CD4-positive, alpha-beta T cell treated with Interleukin-4 for 4 hours (primary cell): ENCODE measurements at regions not wholly inside any gene's neighbourhood (a gene's known extent, or its start where the extent isn't known, plus 50 kb on each side); places are given as distances from the start of the nearest gene placed in this dataset.

Experiments
- DNase-seq: peaks from one replicate; pipeline ENCODE4 v3.0.0-alpha.2; 2020

DNA sequence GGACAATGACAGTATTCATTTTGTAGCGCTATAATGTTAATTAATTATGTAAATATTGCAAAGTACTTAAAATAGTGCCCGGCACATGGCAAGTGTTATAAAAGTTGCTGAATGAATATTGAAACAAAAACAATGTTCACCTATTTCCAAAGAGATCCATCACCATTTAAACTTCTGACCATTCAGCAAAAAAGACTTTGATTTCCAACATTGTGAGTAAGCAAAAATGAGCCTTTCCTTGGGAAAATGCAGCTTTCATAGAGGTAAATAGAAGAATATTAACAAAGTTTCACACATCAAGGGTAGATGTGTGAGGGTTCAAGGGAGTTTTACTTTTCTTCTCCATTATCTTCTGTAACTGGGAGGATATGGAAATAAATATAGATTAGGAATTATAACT is 1089.4 kb upstream of the C9orf72 start:
- DNase-seq, result no peak

DNA sequence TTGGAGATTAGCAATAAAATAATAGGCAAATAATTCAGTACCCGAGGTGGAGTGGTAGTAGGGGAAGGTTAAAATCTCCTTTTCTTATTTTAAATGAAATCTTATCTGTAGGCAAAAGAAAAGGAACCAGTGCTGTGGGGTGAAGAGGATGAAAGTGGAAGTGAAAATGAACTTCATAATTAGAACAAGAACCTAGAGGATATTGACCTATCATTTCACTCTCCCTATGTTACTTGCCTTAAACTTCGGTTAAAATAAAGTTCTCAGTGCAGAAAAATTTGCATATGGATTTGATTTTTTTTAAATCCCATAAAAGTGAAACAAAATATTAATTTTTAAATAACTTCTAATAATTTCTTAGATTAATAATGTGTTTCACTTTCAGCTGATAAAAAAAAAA is 1094.9 kb upstream of the C9orf72 start:
- DNase-seq, result no peak

DNA sequence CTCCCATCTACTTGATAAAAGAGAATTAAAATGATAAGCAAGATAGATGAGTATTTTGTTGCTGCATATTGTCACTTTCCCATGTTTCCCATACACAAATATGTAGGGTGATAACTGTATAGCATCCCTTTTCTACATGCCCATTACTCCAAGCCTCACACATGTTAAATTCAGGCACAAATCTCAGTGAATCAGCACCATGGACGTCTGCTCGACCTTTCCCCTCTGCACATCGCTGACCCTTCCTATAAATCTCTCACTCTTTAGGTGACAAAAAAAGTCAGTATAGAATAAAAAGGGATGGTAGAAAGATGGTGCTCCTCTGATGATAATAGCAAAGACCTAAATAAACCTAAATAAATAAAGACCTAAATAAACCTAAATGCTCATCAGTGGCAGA is 1097.7 kb upstream of the C9orf72 start:
- no peak for DNase-seq

DNA sequence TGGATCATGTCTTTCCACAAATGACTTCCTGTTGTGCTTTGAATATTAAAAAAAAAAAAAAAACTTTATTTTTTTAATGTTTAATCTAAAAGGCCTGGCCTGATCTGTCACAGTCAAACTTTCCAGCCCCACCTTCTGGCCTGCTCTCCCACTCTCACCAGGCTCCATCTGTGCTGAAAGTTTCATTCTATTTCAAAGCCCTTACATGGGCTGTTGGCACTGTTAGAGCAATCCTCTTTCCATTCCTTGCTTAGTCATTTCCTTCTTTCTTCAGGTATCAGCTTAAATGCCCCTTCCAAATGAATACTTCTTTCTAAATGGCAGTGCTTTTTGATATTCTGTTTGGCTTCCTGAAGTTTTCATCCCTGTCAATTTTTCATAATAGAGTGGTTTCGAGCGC is 1104.8 kb upstream of the C9orf72 start:
- no peak for DNase-seq

DNA sequence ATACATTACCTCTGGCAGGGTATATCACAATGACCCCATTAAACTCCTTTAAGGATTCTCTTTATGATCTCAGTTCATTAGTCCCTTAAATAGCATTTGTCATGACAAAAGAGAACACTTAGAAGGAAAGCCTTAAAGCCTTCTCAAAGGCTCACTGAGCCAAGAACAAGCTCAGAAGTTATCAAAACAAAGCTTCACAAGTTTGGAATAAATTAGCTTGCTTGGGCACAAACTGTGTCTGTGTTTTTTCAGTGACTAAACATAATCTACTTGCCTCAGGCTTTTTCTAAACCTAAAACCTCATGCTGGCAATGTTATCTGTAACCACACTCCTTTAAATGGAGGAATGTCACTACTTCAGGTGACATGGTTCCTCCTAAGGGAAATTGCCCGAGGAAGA is 1114.9 kb upstream of the C9orf72 start:
- DNase-seq, result no peak

DNA sequence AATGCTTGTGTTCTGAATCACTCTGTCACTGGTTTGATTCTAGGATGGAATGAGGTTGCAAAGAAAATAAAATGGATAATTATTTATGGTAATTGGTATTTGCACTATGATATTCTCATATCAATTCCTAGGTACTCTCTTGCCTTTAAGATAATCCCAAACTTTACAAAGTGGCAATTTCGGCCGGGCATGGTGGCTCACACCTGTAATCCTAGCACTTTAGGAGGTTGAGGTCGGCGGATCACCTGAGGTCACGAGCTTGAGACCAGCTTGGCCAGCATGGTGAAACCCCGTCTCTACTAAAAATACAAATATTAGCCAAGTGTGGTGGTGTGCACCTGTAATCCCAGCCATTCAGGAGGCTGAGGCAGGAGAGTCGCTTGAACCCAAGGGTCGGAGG is 1118.7 kb upstream of the C9orf72 start:
- DNase-seq, result no peak

DNA sequence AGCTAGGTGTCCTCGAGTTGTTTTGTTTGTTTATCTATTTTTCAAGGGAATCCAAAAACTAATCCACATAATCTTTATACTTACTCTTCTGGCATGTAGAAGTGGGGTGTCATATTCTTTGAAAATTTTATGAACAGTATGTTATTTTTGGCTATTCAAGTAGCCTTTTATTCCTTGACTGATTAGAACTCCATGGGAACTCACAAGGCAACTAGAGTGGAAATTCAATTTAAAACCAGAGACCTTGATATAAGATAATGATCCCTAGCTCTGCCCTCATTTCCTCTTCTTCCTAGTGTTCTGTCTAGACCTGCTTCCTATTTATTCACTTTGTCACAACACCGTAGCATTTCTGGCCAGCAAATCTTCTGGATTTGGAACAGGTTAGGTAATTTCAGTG is 1123.7 kb upstream of the C9orf72 start:
- DNase-seq, result no peak

DNA sequence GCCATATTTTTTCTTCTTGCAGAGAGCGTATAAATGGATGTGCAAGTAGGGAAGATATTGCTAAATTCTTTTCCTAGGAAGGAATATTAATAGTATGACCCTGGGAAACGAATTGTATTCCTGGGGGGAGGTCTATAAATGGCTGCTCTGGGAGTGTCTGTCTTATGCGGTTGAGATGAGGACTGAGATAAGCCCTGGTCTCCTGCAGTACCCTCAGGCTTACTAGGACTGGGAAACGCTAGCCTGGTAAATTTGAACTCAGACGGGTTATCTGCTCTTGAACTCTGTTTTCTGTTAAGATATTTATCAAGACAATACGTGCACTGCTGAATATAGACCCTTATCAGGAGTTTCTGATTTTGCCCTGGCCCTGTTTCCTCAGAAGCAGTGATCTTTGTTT is 1126.4 kb upstream of the C9orf72 start:
- DNase-seq, result no peak

DNA sequence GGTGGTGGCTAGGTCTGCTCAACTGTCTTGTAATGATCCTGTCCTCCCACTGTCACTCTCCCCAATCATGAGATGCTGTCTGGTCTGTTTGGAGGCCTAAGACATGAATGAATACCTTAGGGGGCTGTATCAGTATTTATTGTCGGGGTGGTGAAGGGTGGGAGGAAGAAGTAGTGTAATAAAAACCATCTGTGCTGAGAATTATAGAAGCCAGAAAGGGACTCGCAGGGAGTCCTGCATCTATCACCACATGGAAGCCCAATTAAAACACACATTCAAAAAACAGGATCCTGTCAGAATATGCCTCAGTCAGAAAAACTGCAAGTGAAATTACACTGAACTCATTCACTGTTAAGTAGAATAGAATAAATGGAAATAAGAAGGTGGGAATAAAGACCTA is 1134.3 kb upstream of the C9orf72 start:
- no peak for DNase-seq

DNA sequence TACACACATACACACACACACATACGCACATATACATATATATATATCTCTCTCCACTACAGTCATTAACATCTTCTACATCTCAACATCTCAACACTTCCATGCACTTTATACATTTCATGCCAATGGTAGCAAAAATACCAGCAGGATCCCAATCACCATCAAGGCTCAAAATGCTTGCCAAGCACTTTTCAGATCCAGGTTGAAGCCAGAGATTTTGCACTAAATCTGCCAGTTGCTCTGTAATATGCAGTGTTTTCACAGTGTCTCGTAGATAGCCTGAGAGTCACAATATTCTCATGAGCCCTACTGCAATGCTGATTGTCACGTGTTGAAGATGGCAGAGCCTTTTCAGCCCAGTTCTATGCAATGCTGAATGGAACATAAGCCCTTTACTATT is 1140.9 kb upstream of the C9orf72 start:
- DNase-seq, result no peak

DNA sequence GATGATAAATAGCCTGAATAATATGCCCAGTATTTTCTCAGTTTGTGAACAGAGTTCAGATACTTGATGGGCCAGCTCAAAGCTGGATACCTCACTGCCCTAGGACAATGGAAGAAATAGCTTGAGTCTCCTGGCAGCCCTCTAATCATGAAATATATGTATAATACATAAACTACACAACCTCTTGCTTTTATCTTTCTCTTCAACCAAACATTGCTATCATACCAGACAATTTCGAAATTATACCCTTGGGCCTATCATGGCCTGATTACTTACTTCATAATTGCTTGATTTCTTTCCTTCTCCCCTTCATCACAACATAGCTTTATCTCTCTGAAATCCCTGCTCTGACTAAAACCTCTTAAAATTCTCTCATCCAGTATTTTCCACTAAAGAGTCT is 1144.9 kb upstream of the C9orf72 start:
- DNase-seq, result no peak

DNA sequence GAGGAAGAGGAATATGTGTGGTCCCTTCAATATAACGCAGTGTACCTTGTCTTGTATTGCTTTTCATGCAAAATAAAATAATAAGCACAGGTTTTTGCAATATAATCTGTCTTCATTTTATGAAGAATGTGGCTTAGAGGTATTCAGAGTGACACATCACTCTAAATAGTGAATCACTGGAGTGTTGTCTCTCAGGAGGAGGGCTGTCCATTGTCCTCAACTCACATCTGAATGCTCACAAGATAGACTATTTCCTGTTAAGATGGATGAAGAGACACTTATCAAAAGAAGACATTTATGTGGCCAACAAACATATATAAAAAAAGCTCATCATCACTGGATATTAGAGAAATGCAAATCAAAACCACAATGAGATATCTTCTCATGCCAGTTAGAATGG is 1147.5 kb upstream of the C9orf72 start:
- no peak for DNase-seq

DNA sequence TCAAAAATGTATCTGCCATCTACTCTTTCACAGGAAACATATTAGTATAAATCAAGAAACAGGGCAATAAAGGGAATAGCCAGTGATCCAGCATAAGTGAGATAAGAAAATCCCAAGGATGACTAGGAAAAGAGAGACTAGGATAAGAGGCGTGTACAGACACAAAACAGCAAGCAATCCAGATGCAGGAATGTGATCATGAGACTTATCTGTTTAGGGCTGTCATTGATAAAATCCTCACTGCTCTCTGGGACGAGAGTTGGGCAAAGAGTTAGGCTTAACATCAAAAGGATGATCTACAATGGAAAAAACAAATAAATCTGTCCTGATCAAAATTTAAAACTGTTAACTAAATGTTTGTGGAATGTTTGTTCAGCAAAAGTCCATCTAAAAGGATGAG is 1156.8 kb upstream of the C9orf72 start:
- DNase-seq, result no peak

DNA sequence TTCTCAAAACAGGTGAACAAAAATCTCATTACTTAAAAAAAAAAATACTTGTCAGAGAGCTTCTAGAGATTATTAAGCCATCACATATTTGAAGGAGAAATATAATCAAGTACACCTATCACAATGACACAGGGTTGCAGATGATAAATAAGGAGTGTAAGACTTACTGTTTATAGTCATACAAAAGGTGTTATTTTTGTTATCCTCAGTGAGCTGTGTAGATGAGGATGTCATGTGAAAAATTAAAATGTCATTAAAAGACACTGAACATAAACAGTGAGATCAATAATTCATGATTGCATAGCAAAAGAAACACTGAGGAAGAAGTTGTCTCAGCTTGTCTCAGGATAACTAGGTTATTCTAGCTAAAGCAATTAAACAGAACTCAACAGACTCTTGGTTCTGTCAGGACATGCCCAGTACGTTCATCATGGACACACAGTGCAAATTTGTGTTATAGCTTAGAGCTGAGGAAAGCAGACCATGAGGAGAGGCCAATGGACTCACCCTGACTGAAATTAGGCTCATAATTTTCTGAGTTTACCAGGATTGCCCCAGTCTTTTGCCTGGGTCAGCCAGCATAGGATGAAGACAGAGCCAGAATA is 1162.6 kb upstream of the C9orf72 start:
- no peak for DNase-seq

DNA sequence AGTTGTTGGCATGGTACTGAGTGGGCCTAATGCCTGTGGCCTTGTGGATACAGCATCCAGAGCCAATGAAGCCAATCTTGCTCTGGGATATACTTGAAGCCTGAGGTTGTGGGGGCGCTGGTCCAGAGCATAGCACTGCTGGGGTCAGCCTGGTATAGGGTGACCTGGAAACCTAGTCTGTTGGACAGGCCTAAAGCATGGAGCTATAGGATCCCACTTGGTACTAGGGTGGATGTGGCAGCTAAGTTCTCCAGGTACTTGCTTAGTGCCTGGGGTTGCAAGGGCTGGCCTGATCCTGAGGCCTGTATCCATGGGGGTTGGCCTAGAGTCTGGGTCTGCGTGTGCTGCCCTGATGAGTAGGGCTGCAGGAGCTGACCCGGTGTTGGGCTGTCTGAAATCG is 1168.2 kb upstream of the C9orf72 start:
- DNase-seq, result no peak

DNA sequence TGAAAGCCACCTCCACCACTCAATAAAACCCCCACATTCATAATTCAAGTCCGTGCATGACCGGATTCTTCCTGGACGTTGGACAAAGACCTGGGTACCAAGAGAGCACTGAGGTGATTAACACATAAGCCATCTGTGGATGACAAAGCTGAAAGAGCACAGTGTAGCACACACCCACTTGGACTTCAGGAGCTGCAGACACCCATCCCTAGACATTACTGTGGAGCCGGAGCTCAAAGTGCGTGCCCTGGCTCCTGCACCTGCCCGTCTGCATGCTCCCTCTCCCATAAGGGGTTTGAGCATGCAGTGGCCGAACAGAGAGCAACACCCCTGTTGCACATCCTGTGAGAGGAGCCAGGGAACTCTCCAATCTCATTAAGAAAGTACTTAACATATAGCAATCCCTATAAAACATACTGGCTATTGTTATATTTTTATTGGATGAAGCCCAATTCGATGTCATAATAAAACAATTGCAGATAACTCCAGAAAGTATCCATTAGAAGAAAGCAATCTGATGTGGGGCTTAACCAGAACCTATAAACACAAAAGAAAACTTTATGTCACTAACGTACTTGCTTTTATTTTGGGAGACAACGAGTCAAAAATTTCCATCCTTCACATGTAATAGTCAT is 1174.2 kb upstream of the C9orf72 start:
- no peak for DNase-seq

DNA sequence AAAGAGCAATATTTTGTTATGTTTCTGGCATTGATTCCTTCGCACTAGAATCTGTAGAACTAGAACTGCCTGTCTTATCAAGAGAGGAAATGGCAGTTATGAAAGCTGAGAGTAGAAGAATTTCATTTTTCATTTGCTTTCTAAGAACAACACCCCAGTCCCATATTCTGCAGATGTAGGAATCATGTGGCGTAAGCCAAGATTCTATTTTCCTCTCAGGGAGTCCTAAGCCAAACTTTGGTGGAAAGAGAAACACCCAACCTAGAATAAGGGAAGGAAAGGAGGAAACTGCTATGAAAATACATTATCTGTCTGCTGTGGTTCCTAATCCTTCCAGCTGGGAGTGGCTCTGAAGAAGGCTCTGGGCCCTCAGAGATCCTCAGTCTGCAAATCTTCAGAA is 1176.9 kb upstream of the C9orf72 start:
- DNase-seq, result no peak

DNA sequence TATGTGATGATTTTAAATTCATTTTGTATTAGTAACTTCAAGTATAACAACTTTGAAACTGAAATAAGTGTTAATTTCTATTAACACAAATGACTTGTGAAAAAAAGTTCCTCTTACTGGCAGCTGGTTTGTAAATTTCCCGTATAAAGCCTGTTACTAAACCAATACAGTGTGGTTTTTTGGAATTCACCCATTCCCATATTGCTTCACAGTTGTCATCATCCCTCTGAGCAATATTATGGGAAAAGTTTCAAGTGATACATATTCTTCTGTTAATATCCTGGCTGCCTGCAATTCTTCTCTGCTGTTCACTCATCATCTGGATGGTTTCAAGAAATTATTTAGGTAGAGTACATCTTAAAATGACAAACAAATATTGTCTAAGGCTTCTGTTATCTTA is 1185.1 kb upstream of the C9orf72 start:
- no peak for DNase-seq

DNA sequence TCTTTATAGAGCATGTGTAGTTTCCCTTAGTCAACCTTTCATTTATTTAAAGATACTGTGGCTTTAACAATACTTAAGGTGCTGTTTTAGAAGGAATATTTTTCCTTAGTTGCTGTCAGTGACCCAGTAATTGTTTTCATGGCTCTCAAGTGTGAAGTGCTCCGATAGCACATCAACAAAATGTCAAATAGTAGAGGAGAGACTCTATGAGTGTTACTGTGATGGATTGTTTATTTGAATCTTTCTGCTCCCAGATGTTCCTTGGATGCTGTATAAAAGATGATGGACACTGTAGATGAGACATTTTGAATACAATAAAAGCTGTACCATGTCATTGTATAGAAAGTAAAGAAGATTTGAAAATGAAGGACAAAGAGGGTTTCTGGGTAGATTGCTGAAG is 1185.7 kb upstream of the C9orf72 start:
- DNase-seq, result no peak

DNA sequence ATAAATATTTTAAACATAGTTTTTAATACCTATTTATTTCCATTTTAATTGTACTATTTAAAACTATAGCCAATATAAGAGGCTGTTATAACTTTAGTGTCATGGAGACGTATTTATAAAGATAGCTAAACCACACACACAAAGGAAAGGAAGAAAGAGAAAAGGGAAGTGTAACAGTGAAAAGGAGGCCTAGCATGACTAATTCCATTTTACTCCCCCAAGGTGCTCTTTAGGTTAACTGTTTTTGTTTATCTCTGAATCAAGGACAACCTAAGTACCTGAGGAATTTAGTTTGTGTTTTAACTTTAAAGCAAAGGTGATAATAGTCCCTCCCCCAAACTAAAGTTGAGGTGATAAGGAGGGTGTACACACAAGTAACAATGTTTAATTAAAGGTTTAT is 1188.9 kb upstream of the C9orf72 start:
- no peak for DNase-seq

DNA sequence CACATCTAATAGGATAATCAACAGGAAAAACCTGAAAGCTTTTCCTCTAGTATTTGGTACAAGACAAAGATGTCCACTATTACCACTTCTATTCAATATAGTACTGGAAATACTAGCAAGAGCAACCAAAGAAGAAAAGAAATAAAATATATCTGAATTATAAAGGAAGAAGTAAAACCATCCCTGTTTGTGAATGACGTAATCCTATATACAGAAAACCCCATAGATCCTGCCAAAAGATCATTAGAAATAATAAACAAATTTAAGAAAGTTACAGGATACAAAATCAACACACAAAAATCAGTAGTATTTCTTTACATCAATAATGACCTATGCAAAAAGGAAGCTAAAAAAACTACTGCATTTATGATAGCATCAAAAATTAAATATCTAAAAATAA is 1191.3 kb upstream of the C9orf72 start:
- no peak for DNase-seq

DNA sequence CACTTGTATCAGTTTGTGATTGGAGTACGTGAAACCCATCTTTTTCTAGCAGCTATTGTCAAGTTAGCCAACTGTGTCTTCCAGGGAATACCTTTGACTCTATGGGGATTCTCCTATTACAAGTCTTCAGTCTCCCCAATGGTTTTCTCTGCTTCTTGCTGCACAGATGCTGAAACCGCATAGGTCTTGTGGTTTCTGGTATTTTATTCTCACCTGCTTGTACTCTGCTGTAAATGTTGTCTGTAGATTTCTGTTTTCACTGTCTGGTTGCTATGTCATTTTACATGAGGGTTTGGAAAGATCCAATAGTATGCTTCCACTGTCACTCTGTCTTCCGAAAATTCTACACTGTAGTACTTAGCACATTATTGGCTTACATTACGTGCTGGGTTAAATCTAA is 1196.9 kb upstream of the C9orf72 start:
- no peak for DNase-seq

DNA sequence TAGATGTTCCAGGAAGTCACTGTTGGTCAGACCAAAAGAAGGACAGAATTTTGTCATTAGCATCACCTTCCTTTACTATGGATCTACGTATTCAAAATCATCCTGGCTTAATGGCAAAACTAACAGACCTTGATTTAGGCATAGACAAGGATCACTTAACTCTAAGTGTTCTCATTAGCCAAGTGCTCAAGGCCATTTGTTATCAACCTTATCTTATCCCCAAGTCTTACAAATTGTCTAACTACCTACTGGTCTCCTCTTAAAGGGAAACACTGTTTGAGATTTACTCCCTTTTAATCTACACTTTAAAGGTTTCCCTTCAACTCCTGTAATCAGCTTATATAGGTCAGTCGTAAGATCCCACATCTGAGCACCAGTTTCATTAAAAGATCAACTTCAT is 1197.5 kb upstream of the C9orf72 start:
- no peak for DNase-seq

DNA sequence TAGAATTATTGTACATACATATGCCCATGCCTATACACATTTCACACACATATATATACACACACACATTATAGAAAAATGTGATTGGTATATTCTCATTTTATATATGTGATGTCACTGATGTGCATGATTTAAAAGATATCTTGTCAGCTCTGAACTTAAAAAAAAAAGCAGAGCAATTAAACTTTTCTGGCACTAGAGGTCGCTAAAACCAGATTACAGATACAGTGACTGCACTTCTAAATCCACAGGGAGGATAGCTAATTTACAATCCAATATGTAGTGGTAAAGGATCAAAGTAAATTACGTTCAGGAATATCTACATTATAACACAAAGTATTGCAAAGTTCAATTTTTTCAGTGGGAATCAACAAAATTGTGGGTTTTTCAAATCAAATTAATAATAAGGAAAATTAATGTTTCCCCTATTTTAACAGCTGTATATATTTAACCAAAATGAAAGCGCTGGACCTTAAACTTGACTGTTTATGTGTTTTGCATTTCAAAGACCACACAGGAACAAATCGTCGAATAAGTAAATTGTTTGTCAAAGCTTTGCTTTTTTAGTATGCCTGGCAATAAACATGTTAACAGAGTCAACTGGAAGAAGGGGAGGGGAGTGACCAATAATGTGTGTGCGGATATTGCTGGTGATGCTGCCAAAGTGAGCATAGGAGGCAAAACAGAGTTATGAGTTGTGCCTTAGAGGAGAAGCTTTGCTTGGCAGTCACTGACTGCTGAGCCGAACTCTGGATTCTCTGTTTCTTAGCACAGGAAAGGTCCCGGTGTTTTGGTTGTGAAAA is 1201.4 kb upstream of the C9orf72 start:
- DNase-seq, result no peak

DNA sequence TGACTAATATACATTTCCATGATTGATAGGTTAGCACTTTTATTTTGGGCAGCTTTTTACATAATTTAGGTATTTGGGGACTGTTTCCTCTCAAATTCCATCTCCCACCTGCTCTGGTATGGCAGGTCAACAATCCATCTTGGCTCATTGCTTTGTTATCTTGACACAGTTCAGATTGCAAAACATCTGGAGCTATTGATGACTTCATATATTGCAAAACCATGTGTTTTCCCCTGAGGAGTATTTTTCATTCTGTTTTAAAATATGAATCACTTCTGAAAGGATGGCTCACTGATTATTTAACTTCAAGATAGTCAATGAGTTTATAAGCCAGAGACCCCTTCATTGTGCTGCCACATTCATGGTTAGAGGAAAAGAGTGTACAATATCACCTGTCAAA is 1206.0 kb upstream of the C9orf72 start:
- no peak for DNase-seq
